Effector memory CD8-positive, alpha-beta T cell (primary cell): ENCODE measurements at regions not wholly inside any gene's neighbourhood (a gene's known extent, or its start where the extent isn't known, plus 50 kb on each side); places are given as distances from the start of the nearest gene placed in this dataset.
"Not testable (repeated sequence)": the region's sequence is repeated elsewhere in the genome, so short reads cannot be mapped to it uniquely, and the experiment has no call there.

ENCODE experiments used
- ATAC-seq: fragments of 150-1000 bp; cut with Tn5 transposase; replicated peaks from 2 replicates; pipeline ENCODE4 v1.10.0; 2021; ENCODE audit warnings: mild to moderate bottlenecking, moderate library complexity
- DNase-seq, 3 experiments: peaks; one replicate each; pipeline ENCODE4 v3.0.0; 2021
- H3K27ac Mint-ChIP-seq, 2 donors: one replicate each; pipeline ENCODE4 v1.8.0; 2022; ENCODE audit warnings: mild to moderate bottlenecking in 2 of 2, mixed read lengths in 2 of 2, moderate library complexity in 2 of 2
- H3K27me3 Mint-ChIP-seq, 2 donors: one replicate each; pipeline ENCODE4 v1.8.0; 2022; ENCODE audit warnings: mixed read lengths in 2 of 2
- H3K36me3 Mint-ChIP-seq: one replicate; pipeline ENCODE4 v1.8.0; 2022; ENCODE audit warnings: mild to moderate bottlenecking, moderate library complexity, mixed read lengths; ENCODE audit not compliant: insufficient read depth
- H3K4me1 Mint-ChIP-seq, 2 donors: one replicate each; pipeline ENCODE4 v1.8.0; 2022; ENCODE audit warnings: low read depth in 2 of 2, mixed read lengths in 2 of 2
- H3K4me3 Mint-ChIP-seq, 2 donors: one replicate each; pipeline ENCODE4 v1.8.0; 2022; ENCODE audit warnings: mild to moderate bottlenecking in 2 of 2, mixed read lengths in 2 of 2, moderate library complexity in 2 of 2
- H3K9me3 Mint-ChIP-seq, 2 donors: one replicate each; pipeline ENCODE4 v1.8.0; 2022; ENCODE audit warnings: mixed read lengths in 2 of 2

- Mint-ChIP-seq H3K4me1 (no peaks in the 10 kb centered on the region), H3K4me3 (no peak overlapping the region), H3K36me3 (no peaks in the 10 kb centered on the region), H3K27me3 (no peaks in the 10 kb centered on the region), H3K27ac (no peak overlapping the region), H3K9me3 (peaks cover 5 to 6% of the 10 kb centered on the region in 2 donors)
- ATAC-seq = no peak
- DNase-seq = no peak
These were observed 479.6 kb downstream of the TMEM135 start for GRCh38 chr11:87517351-87517750.

GRCh38 chr11:87507722-87508121 is 470.0 kb downstream of the TMEM135 start:
- ATAC-seq, H3K9me3 Mint-ChIP-seq, H3K27ac Mint-ChIP-seq, DNase-seq, H3K36me3 Mint-ChIP-seq, H3K27me3 Mint-ChIP-seq, H3K4me3 Mint-ChIP-seq, H3K4me1 Mint-ChIP-seq: not testable (repeated sequence)

- H3K4me1 Mint-ChIP-seq, ATAC-seq, H3K4me3 Mint-ChIP-seq, H3K36me3 Mint-ChIP-seq, H3K9me3 Mint-ChIP-seq, H3K27me3 Mint-ChIP-seq, H3K27ac Mint-ChIP-seq, DNase-seq: not testable (repeated sequence)
These were observed 469.2 kb downstream of the TMEM135 start for GRCh38 chr11:87506946-87507345.

- H3K36me3 Mint-ChIP-seq = no peaks in the 10 kb centered on the region
- peaks cover 3 to 7% of the 10 kb centered on the region in 2 donors for H3K9me3 Mint-ChIP-seq
- no peak overlapping the region for H3K4me3 Mint-ChIP-seq
- no peak for DNase-seq
- ATAC-seq = no peak
- H3K27ac Mint-ChIP-seq = no peak overlapping the region
- no peaks in the 10 kb centered on the region for H3K4me1 Mint-ChIP-seq
- H3K27me3 Mint-ChIP-seq = no peaks in the 10 kb centered on the region
These were observed 463.7 kb downstream of the TMEM135 start for GRCh38 chr11:87501388-87501787.

- not testable (repeated sequence) for H3K4me1 Mint-ChIP-seq, H3K27me3 Mint-ChIP-seq, ATAC-seq, DNase-seq, H3K27ac Mint-ChIP-seq, H3K4me3 Mint-ChIP-seq, H3K36me3 Mint-ChIP-seq
- peaks cover 3 to 24% of the 10 kb centered on the region in 2 donors for H3K9me3 Mint-ChIP-seq
These were observed 457.2 kb downstream of the TMEM135 start for GRCh38 chr11:87494936-87495335.

GRCh38 chr11:87494026-87494425 is 456.3 kb downstream of the TMEM135 start:
- not testable (repeated sequence) for DNase-seq, H3K27me3 Mint-ChIP-seq, H3K4me3 Mint-ChIP-seq, H3K27ac Mint-ChIP-seq, ATAC-seq, H3K36me3 Mint-ChIP-seq, H3K4me1 Mint-ChIP-seq
- peaks cover 2 to 21% of the 10 kb centered on the region in 2 donors for H3K9me3 Mint-ChIP-seq

- no peaks in the 10 kb centered on the region for H3K4me1 Mint-ChIP-seq
- peaks cover 2 to 16% of the 10 kb centered on the region in 2 donors for H3K9me3 Mint-ChIP-seq
- no peaks in the 10 kb centered on the region for H3K36me3 Mint-ChIP-seq
- peaks cover 5 to 8% of the 10 kb centered on the region in 2 donors for H3K27me3 Mint-ChIP-seq
- no peak for ATAC-seq
- no peak for DNase-seq
- no peak overlapping the region for H3K27ac Mint-ChIP-seq
- H3K4me3 Mint-ChIP-seq = no peak overlapping the region
These were observed 455.8 kb downstream of the TMEM135 start for GRCh38 chr11:87493516-87493915.

GRCh38 chr11:87491381-87491780 is 453.6 kb downstream of the TMEM135 start:
- H3K9me3 Mint-ChIP-seq = peaks cover 2 to 16% of the 10 kb centered on the region in 2 donors
- no peaks in the 10 kb centered on the region for H3K36me3 Mint-ChIP-seq
- peaks cover 5 to 13% of the 10 kb centered on the region in 2 donors for H3K27me3 Mint-ChIP-seq

GRCh38 chr11:87490671-87491070 is 452.9 kb downstream of the TMEM135 start:
- no peak overlapping the region for H3K27ac Mint-ChIP-seq

More at GRCh38 chr11:87491381-87491780, 453.6 kb downstream of the TMEM135 start:
- no peak for ATAC-seq
- no peaks in the 10 kb centered on the region for H3K4me1 Mint-ChIP-seq
- H3K4me3 Mint-ChIP-seq = no peak overlapping the region
- DNase-seq = no peak
- no peak overlapping the region for H3K27ac Mint-ChIP-seq

GRCh38 chr11:87484566-87484965 is 446.8 kb downstream of the TMEM135 start:
- H3K27me3 Mint-ChIP-seq = peaks cover 0 to 9% of the 10 kb centered on the region in 2 donors
- no peak overlapping the region for H3K27ac Mint-ChIP-seq
- no peak for ATAC-seq
- H3K36me3 Mint-ChIP-seq = no peaks in the 10 kb centered on the region
- no peaks in the 10 kb centered on the region for H3K4me1 Mint-ChIP-seq
- H3K9me3 Mint-ChIP-seq = no peaks in the 10 kb centered on the region
- DNase-seq = no peak
- no peak overlapping the region for H3K4me3 Mint-ChIP-seq

More at GRCh38 chr11:87490671-87491070, 452.9 kb downstream of the TMEM135 start:
- Mint-ChIP-seq H3K27me3 (peaks cover 5 to 16% of the 10 kb centered on the region in 2 donors), H3K4me1 (no peaks in the 10 kb centered on the region), H3K4me3 (no peak overlapping the region), H3K9me3 (peaks cover 2 to 12% of the 10 kb centered on the region in 2 donors), H3K36me3 (no peaks in the 10 kb centered on the region)
- no peak for DNase-seq
- ATAC-seq = no peak

GRCh38 chr11:87477321-87477720 is 439.6 kb downstream of the TMEM135 start:
- DNase-seq = no peak
- Mint-ChIP-seq H3K4me1 (no peaks in the 10 kb centered on the region), H3K27me3 (no peaks in the 10 kb centered on the region), H3K27ac (no peak overlapping the region), H3K9me3 (no peaks in the 10 kb centered on the region), H3K4me3 (no peak overlapping the region), H3K36me3 (no peaks in the 10 kb centered on the region)
- no peak for ATAC-seq

GRCh38 chr11:87473174-87473573 is 435.4 kb downstream of the TMEM135 start:
- Mint-ChIP-seq H3K27ac (no peak overlapping the region), H3K4me3 (no peak overlapping the region), H3K27me3 (no peaks in the 10 kb centered on the region), H3K36me3 (no peaks in the 10 kb centered on the region), H3K9me3 (no peaks in the 10 kb centered on the region), H3K4me1 (no peaks in the 10 kb centered on the region)
- no peak for DNase-seq
- ATAC-seq = no peak

GRCh38 chr11:87466223-87466622 is 428.5 kb downstream of the TMEM135 start:
- DNase-seq (no peak), ATAC-seq (no peak)
- Mint-ChIP-seq H3K27ac (no peak overlapping the region), H3K36me3 (no peaks in the 10 kb centered on the region), H3K9me3 (no peaks in the 10 kb centered on the region), H3K4me1 (no peaks in the 10 kb centered on the region), H3K4me3 (no peak overlapping the region), H3K27me3 (peaks cover 0 to 6% of the 10 kb centered on the region in 2 donors)

- Mint-ChIP-seq H3K4me1 (no peaks in the 10 kb centered on the region), H3K27me3 (peaks cover 0 to 6% of the 10 kb centered on the region in 2 donors), H3K27ac (no peak overlapping the region), H3K36me3 (no peaks in the 10 kb centered on the region), H3K9me3 (no peaks in the 10 kb centered on the region), H3K4me3 (no peak overlapping the region)
- DNase-seq (no peak), ATAC-seq (no peak)
These were observed 428.0 kb downstream of the TMEM135 start for GRCh38 chr11:87465716-87466115.
